A549 (cell line): ENCODE measurements at regions not wholly inside any gene's neighbourhood (a gene's known extent, or its start where the extent isn't known, plus 50 kb on each side); places are given as distances from the start of the nearest gene placed in this dataset.

Experiments
- FOSL2 ChIP-seq, 2 experiments: fragments of 450-650 bp in 1 of 2; fragments of >200 bp in 1 of 2; sonication (Bioruptor Twin) in 1 of 2; formaldehyde crosslinking; IDR thresholded peaks; 2 replicates each; pipeline versions ENCODE4 v1.5.0 to v1.6.1; 2016 to 2020; ENCODE audit warnings: mild to moderate bottlenecking in 1 of 2, moderate library complexity in 1 of 2
- NFE2L2 ChIP-seq: fragments of 150-350 bp; conservative IDR thresholded peaks from 2 replicates; pipeline ENCODE4 v1.6.1; 2014; ENCODE audit warnings: low read length
- POLR2A ChIP-seq: IDR thresholded peaks from 2 replicates; pipeline ENCODE4 v1.6.1; 2012; ENCODE audit warnings: mild to moderate bottlenecking, low read length
- TF ChIP-seq, protein P1 (sequence below): fragments of >200 bp; sonication (Bioruptor Twin); formaldehyde crosslinking; IDR thresholded peaks from 3 replicates; pipeline ENCODE4 v1.5.1; 2016
- TF ChIP-seq, protein P2 (sequence below): IDR thresholded peaks from 2 replicates; pipeline ENCODE4 v1.6.1; 2012

DNA sequence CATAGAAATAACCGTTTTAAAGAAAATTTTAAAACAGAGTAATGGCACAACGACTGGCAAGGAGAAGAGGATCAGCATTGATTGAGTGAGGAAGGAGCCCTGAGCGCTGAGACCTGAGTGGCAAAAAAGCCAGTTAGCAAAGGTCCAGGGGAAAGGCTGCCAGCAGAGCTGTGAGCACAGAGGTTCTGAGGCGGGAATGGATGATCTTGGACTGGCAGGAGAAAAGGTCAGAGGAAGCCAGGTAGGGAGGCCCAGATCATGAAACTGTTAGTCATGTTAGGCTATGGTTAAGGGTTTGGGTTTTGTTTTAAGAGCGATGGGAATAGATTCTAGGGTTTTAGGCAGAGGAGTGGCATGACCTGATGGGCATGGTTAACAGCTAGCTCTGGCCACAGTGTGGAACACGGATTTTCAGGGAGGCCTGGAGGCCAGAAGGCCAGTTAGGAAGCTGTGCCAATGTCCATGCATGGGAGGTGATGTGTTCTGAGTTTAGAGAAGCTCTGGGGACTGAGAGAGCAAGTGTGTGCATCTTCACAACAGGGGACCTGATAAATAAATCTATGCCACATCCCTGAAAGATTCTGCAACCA is 57.7 kb upstream of the GALNT10 start:
- TF ChIP-seq FOSL2 (IDR thresholded peaks at IDR 0.05) (no peak), FOSL2 (CRISPR knock-in tag; IDR thresholded peaks at IDR 0.05) (no peak), POLR2A (no peak), NFE2L2 (no peak)
- TF ChIP-seq, protein P1, sequence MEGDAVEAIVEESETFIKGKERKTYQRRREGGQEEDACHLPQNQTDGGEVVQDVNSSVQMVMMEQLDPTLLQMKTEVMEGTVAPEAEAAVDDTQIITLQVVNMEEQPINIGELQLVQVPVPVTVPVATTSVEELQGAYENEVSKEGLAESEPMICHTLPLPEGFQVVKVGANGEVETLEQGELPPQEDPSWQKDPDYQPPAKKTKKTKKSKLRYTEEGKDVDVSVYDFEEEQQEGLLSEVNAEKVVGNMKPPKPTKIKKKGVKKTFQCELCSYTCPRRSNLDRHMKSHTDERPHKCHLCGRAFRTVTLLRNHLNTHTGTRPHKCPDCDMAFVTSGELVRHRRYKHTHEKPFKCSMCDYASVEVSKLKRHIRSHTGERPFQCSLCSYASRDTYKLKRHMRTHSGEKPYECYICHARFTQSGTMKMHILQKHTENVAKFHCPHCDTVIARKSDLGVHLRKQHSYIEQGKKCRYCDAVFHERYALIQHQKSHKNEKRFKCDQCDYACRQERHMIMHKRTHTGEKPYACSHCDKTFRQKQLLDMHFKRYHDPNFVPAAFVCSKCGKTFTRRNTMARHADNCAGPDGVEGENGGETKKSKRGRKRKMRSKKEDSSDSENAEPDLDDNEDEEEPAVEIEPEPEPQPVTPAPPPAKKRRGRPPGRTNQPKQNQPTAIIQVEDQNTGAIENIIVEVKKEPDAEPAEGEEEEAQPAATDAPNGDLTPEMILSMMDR, result no peak
- TF ChIP-seq, protein P2, sequence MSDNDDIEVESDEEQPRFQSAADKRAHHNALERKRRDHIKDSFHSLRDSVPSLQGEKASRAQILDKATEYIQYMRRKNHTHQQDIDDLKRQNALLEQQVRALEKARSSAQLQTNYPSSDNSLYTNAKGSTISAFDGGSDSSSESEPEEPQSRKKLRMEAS, result no peak
